ENCODE measurements at regions not wholly inside any gene's neighbourhood (a gene's known extent, or its start where the extent isn't known, plus 50 kb on each side); places are given as distances from the start of the nearest gene placed in this dataset.
"Not testable (repeated sequence)": the region's sequence is repeated elsewhere in the genome, so short reads cannot be mapped to it uniquely, and the experiment has no call there.

DNA sequence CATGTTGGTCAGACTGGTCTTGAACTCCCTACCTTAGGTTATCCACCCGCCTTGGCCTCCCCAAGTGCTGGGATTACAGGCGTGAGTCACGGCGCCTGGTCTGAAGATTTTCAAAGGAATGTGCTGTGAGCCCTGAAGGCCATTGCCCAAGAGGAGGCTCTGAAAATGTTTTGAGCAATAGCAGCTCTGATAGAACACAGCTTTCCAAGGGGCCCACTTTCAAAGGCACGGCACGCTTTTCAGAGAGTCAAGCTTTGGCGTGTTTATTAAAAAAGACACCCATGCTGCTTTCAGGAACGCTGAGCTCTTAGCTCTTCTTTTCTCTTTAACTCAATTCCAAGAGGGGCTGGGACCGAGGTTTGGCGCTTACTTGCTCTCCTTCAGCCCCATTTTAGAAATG is 73.8 kb upstream of the CDON start:
- Mint-ChIP-seq H3K9me3 (no peaks in the 10 kb centered on the region), H3K27ac (no peak overlapping the region), H3K4me3 (no peak overlapping the region), H3K36me3 (ENCODE audit: low read depth) (no peaks in the 10 kb centered on the region), H3K4me1 (ENCODE audit: low read depth) (peaks cover 24% of the 10 kb centered on the region), H3K27me3 (ENCODE audit: insufficient read depth) (peaks cover 70% of the 10 kb centered on the region)
- TF ChIP-seq, protein P1, sequence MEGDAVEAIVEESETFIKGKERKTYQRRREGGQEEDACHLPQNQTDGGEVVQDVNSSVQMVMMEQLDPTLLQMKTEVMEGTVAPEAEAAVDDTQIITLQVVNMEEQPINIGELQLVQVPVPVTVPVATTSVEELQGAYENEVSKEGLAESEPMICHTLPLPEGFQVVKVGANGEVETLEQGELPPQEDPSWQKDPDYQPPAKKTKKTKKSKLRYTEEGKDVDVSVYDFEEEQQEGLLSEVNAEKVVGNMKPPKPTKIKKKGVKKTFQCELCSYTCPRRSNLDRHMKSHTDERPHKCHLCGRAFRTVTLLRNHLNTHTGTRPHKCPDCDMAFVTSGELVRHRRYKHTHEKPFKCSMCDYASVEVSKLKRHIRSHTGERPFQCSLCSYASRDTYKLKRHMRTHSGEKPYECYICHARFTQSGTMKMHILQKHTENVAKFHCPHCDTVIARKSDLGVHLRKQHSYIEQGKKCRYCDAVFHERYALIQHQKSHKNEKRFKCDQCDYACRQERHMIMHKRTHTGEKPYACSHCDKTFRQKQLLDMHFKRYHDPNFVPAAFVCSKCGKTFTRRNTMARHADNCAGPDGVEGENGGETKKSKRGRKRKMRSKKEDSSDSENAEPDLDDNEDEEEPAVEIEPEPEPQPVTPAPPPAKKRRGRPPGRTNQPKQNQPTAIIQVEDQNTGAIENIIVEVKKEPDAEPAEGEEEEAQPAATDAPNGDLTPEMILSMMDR (IDR thresholded peaks at IDR 0.05) = no peak
- DNase-seq = peak; percentile 63

DNA sequence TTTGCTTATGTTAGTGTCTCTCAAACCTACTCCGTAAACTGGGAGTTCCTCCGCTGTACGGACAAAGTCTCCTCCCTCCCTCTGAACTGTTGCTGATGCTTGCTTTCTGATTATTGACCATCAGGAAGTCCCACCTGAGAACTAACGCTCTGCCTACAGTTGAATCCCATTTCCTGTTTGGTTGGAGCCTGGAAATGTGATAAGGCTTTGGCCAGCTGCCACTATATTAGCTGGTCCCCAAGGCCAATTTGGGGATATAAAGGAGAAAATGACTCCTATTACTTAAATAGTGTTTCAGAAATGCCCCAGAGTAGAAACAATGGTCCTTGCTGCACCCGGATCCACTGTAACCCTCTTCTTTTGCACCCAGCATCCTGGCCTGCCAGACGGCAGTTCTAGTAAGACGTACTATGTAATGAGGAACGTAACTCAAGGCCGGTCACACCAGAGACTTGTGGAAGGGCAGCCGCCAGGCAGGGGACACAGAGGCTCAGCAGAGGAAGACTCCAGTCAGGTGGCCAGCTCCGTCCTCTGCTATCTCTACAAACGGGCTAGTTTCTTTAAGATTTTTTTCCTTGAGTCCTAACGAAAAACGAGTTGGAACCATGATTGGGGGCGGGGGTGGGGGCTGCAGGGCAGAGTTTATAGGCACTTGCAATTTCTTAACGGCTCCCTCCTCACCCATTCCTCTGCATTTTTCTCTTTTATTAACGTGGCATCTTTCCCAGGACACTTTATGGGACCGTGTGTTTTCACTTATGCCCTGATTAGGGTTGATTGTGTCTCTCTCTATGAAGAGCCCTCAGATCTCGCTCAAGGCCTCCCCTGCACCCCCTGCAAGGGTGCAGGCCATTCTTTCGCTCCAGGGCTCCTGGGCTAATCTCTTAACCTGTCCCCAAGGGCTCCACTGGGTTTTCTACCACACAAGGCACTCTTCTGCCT is 72.8 kb upstream of the CDON start:
- Mint-ChIP-seq H3K4me3 (no peak overlapping the region), H3K27ac (no peak overlapping the region), H3K9me3 (no peaks in the 10 kb centered on the region), H3K36me3 (ENCODE audit: low read depth) (no peaks in the 10 kb centered on the region), H3K4me1 (ENCODE audit: low read depth) (peaks cover 15% of the 10 kb centered on the region; the same call in 1 of the 2 replicates), H3K27me3 (ENCODE audit: insufficient read depth) (peaks cover 65% of the 10 kb centered on the region)
- DNase-seq = no peak
- TF ChIP-seq, protein P1 (IDR thresholded peaks at IDR 0.05) = no peak

DNA sequence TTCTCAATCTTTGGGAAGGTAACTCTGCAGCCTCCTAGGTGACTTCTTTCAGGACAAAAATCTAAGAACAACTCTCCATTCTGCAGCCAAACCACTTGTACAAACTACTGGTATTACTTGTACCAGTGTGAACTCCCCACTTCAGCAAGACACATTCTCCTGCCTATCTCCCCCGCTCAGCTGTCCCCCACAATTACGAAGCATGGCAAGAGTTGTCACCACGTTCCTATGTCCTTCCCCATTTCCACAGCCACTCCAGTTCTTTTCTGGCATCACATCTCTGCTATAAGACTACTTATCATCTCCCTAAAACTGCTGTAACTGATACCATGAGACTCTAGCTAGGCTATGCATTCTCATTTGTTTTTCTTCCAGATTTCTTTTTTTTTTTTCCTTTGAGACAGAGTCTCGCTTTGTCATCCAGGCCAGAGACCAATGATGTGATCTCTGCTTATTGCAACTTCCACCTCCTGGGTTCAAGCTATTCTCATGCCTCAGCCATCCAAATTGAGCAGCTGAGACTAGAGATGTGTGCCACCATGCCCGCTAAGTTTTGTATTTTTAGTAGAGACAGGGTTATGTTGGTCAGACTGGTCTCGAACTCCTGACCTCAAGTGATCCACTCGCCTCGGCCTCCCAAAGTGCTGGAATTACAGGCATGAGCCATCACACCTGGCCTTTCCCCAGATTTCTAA is 71.9 kb upstream of the CDON start:
- DNase-seq = no peak
- TF ChIP-seq, protein P1 (IDR thresholded peaks at IDR 0.05) = no peak
- Mint-ChIP-seq H3K9me3 (no peaks in the 10 kb centered on the region), H3K4me3 (no peak overlapping the region), H3K4me1 (ENCODE audit: low read depth) (peaks cover 15% of the 10 kb centered on the region; the same call in 1 of the 2 replicates), H3K27ac (no peak overlapping the region), H3K27me3 (ENCODE audit: insufficient read depth) (peaks cover 66% of the 10 kb centered on the region), H3K36me3 (ENCODE audit: low read depth) (no peaks in the 10 kb centered on the region)

DNA sequence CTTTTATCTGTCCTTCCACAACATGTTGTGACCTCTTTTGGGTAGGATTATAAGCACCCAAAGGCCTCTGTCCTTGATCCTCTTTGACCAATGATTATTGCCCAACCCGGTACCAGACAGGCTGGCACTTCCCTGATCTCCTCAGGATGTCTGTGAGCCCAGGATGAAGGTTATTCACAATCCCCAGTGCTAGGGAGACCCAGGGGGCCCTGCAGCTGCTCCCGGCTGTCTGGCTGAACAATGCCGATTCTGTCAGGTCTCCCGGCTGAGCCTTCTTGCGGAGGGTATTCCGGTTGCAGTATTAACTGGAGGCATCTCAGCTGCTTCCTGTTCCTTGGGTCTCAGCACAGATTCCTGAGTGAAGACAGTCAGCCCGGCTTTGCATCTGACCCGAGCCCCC is 71.2 kb upstream of the CDON start:
- Mint-ChIP-seq H3K27me3 (ENCODE audit: insufficient read depth) (peaks cover 66% of the 10 kb centered on the region), H3K4me3 (no peak overlapping the region), H3K9me3 (no peaks in the 10 kb centered on the region), H3K36me3 (ENCODE audit: low read depth) (no peaks in the 10 kb centered on the region), H3K4me1 (ENCODE audit: low read depth) (peaks cover 15% of the 10 kb centered on the region; the same call in 1 of the 2 replicates), H3K27ac (no peak overlapping the region)
- TF ChIP-seq, protein P1 (IDR thresholded peaks at IDR 0.05) = no peak
- no peak for DNase-seq

DNA sequence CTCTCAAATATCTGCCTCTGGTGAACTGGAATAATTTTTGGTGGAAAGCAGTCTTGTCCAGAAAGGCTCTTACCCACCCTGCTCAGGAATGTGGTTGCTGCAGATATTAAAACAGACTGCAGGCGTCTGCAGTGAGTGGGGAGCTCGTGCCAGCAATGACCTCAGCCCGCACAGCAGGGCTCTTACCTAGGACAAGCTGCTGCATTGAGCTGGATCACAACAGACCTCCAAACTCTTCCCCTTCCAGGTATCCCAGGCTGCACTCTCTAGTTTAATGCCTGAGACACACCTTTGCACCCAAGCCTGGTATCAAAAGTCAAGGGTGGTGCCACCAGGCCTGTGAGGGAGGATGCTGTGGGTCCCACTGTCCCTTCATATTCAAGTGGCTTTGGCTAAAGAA is 69.7 kb upstream of the CDON start:
- Mint-ChIP-seq H3K36me3 (ENCODE audit: low read depth) (no peaks in the 10 kb centered on the region), H3K4me1 (ENCODE audit: low read depth) (peaks cover 15% of the 10 kb centered on the region; the same call in 1 of the 2 replicates), H3K27me3 (ENCODE audit: insufficient read depth) (peaks cover 66% of the 10 kb centered on the region), H3K9me3 (no peaks in the 10 kb centered on the region), H3K4me3 (no peak overlapping the region), H3K27ac (no peak overlapping the region)
- peak; percentile 17 for DNase-seq
- TF ChIP-seq, protein P1 (IDR thresholded peaks at IDR 0.05) = no peak

DNA sequence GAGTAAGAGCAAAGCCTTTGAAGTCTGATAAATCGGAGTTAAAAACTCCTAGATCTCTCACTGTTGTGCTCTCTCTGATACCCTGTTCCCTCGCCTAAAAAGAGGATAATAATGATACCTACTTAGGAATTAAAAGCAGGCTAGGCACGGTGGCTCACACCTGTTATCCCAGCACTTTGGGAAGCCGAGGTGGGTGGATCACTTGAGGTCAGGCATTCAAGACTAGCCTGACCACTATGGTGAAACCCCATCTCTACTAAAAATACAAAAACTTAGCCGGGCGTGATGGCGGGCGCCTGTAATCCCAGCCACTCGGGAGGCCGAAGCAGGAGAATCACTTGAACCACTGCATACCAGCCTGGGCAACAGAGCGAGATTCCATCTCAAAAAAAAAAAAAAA is 68.1 kb upstream of the CDON start:
- H3K36me3 Mint-ChIP-seq (ENCODE audit: low read depth); H3K4me1 Mint-ChIP-seq (ENCODE audit: low read depth); H3K27ac Mint-ChIP-seq; H3K9me3 Mint-ChIP-seq; DNase-seq; H3K4me3 Mint-ChIP-seq: not testable (repeated sequence)
- H3K27me3 Mint-ChIP-seq (ENCODE audit: insufficient read depth) = peaks cover 52% of the 10 kb centered on the region

All from HFFc6 (cell line).